SK-N-SH (cell line): ENCODE measurements at regions not wholly inside any gene's neighbourhood (a gene's known extent, or its start where the extent isn't known, plus 50 kb on each side); places are given as distances from the start of the nearest gene placed in this dataset.

Source experiments
- CTCF ChIA-PET: fragments of 300-600, 350-600 bp; formaldehyde crosslinking; extraction: SDS; loops from one replicate; lab custom pipeline; 2021; lab: Yijun Ruan, JAX
- POLR2A ChIA-PET: fragments of 350-600 bp; sonication (Branson Sonifier 250); formaldehyde crosslinking; extraction: SDS; loops from one replicate; lab custom pipeline; 2020; ENCODE audit warnings: antibody characterized with exemption, inconsistent platforms; lab: Yijun Ruan, JAX
- DNase-seq: peaks from one replicate; pipeline ENCODE4 v3.0.0; 2012
- H2AFZ ChIP-seq: fragments of 200-600 bp; sonication (generic); 2 replicates; pipeline ENCODE4 v1.8.1; 2016; ENCODE audit warnings: antibody characterized with exemption, mild to moderate bottlenecking, low read depth
- H3F3A ChIP-seq: fragments of 200-600 bp; sonication (generic); replicated peaks from 2 replicates; pipeline ENCODE3; 2016; ENCODE audit warnings: antibody characterized with exemption, mild to moderate bottlenecking; ENCODE audit not compliant: insufficient read depth
- H3K27ac ChIP-seq, 2 experiments: fragments of 200-500 bp in 1 of 2; fragments of 200-600 bp in 1 of 2; sonication (Bioruptor generic) in 1 of 2; sonication (generic), shearing (Covaris generic) in 1 of 2; 2 replicates each; pipeline versions ENCODE4 v1.5.1 to v1.6.1; 2014 to 2016; ENCODE audit warnings: low read depth in 2 of 2, inconsistent platforms in 1 of 2, low read length in 1 of 2, mild to moderate bottlenecking in 1 of 2, mixed read lengths in 1 of 2
- H3K27me3 ChIP-seq: fragments of 200-600 bp; sonication (generic), shearing (Covaris generic); 2 replicates; pipeline ENCODE4 v1.6.1; 2016; ENCODE audit warnings: mixed run types; ENCODE audit not compliant: insufficient read depth
- H3K36me3 ChIP-seq, 2 experiments: fragments of 200-500 bp in 1 of 2; fragments of 200-600 bp in 1 of 2; sonication (Bioruptor generic) in 1 of 2; sonication (generic) in 1 of 2; replicated peaks in 1 of 2; 2 replicates each; pipeline versions ENCODE3 to v1.5.1; 2014 to 2016; ENCODE audit warnings: low read length in 1 of 2, mild to moderate bottlenecking in 1 of 2; ENCODE audit not compliant: insufficient read depth in 2 of 2, control insufficient read depth in 1 of 2
- H3K4me1 ChIP-seq, 2 experiments: fragments of 200-500 bp in 1 of 2; fragments of 200-600 bp in 1 of 2; sonication (Bioruptor generic) in 1 of 2; sonication (generic), shearing (Covaris generic) in 1 of 2; 2 replicates each; pipeline versions ENCODE4 v1.5.1 to v1.6.1; 2014 to 2016; ENCODE audit warnings: low read depth in 1 of 2, low read length in 1 of 2, mixed run types in 1 of 2; ENCODE audit not compliant: insufficient read depth in 2 of 2, control insufficient read depth in 1 of 2
- H3K4me2 ChIP-seq: fragments of 200-600 bp; sonication (generic), shearing (Covaris generic); 2 replicates; pipeline ENCODE4 v1.6.1; 2017; ENCODE audit warnings: mixed run types
- H3K4me3 ChIP-seq, 2 experiments: fragments of 200-500 bp in 1 of 2; fragments of 200-600 bp in 1 of 2; sonication (Bioruptor generic) in 1 of 2; sonication (generic), shearing (Covaris generic) in 1 of 2; 2 replicates each; pipeline versions ENCODE4 v1.5.1 to v1.8.1; 2014 to 2016; ENCODE audit warnings: low read depth in 2 of 2, inconsistent platforms in 1 of 2, low read length in 1 of 2, mild to moderate bottlenecking in 1 of 2, mixed read lengths in 1 of 2, moderate library complexity in 1 of 2
- H3K79me2 ChIP-seq: fragments of 200-600 bp; sonication (generic); 2 replicates; pipeline ENCODE4 v1.8.1; 2017; ENCODE audit warnings: mild to moderate bottlenecking; ENCODE audit not compliant: insufficient read depth
- H3K9ac ChIP-seq: fragments of 200-600 bp; sonication (generic); 2 replicates; pipeline ENCODE4 v1.6.1; 2017; ENCODE audit warnings: mixed run types
- H3K9me2 ChIP-seq: fragments of 200-600 bp; sonication (generic); 2 replicates; pipeline ENCODE4 v1.6.1; 2017; ENCODE audit warnings: mixed run types
- H3K9me3 ChIP-seq: fragments of 200-600 bp; sonication (generic); 2 replicates; pipeline ENCODE4 v1.6.1; 2017; ENCODE audit warnings: mixed run types, mild to moderate bottlenecking, moderate library complexity
- H4K20me1 ChIP-seq: fragments of 200-600 bp; sonication (generic); 2 replicates; pipeline ENCODE4 v1.6.1; 2017; ENCODE audit warnings: mild to moderate bottlenecking, mixed run types; ENCODE audit not compliant: insufficient read depth
- ELF1 ChIP-seq: IDR thresholded peaks from 2 replicates; pipeline ENCODE4 v1.4.0; 2012
- EZH2phosphoT487 ChIP-seq: fragments of 200-600 bp; sonication (generic); IDR thresholded peaks from 2 replicates; pipeline ENCODE4 v1.6.1; 2017; ENCODE audit warnings: low read depth, mixed run types, mild to moderate bottlenecking, antibody characterized with exemption, moderate library complexity, borderline replicate concordance
- FOSL2 ChIP-seq: IDR thresholded peaks from 2 replicates; pipeline ENCODE4 v1.4.0; 2012; ENCODE audit warnings: low read depth, mild to moderate bottlenecking, moderate library complexity, borderline replicate concordance
- FOXJ3 ChIP-seq: sonication (generic); formaldehyde crosslinking; IDR thresholded peaks from 2 replicates; pipeline ENCODE4 v1.5.1; 2020; ENCODE audit warnings: mild to moderate bottlenecking, missing genetic modification reagents
- FOXM1 ChIP-seq: IDR thresholded peaks from 2 replicates; pipeline ENCODE4 v1.4.0; 2012; ENCODE audit warnings: low read depth, mild to moderate bottlenecking
- GATA2 ChIP-seq: sonication (generic); formaldehyde crosslinking; IDR thresholded peaks from 2 replicates; pipeline ENCODE4 v1.5.0; 2020; ENCODE audit warnings: mild to moderate bottlenecking, missing genetic modification reagents
- NFIC ChIP-seq: IDR thresholded peaks from 2 replicates; pipeline ENCODE4 v1.4.0; 2012; ENCODE audit warnings: borderline replicate concordance
- RAD21 ChIP-seq: IDR thresholded peaks from 2 replicates; pipeline ENCODE4 v1.6.1; 2012; ENCODE audit warnings: mild to moderate bottlenecking, low read length
- RCOR1 ChIP-seq: fragments of 150-350 bp; IDR thresholded peaks from 2 replicates; pipeline ENCODE4 v1.6.1; 2017; ENCODE audit warnings: antibody characterized with exemption, low read length
- RXRA ChIP-seq: IDR thresholded peaks from 2 replicates; pipeline ENCODE4 v1.4.0; 2012; ENCODE audit warnings: low read depth, mild to moderate bottlenecking, borderline replicate concordance
- SIN3A ChIP-seq: IDR thresholded peaks from 2 replicates; pipeline ENCODE4 v1.6.1; 2012; ENCODE audit warnings: low read depth, mild to moderate bottlenecking, low read length, moderate library complexity, borderline replicate concordance
- TCF12 ChIP-seq: IDR thresholded peaks from 2 replicates; pipeline ENCODE4 v1.4.0; 2012
- TEAD4 ChIP-seq: IDR thresholded peaks from 2 replicates; pipeline ENCODE4 v1.4.0; 2012; ENCODE audit warnings: mild to moderate bottlenecking, borderline replicate concordance; ENCODE audit not compliant: insufficient read depth
- USF1 ChIP-seq: IDR thresholded peaks from 2 replicates; pipeline ENCODE4 v1.4.0; 2012; ENCODE audit warnings: low read depth, borderline replicate concordance
- USF2 ChIP-seq: fragments of 150-350 bp; IDR thresholded peaks from 2 replicates; pipeline ENCODE4 v1.6.1; 2017; ENCODE audit warnings: antibody characterized with exemption, low read length, low read depth, borderline replicate concordance
- YY1 ChIP-seq: IDR thresholded peaks from 2 replicates; pipeline ENCODE4 v1.4.0; 2012; ENCODE audit warnings: low read depth, mild to moderate bottlenecking
- WGBS: methylation state at CpG from one replicate; pipeline ENCODE4 v1.1.6; 2017; ENCODE audit warnings: low lambda C conversion rate; 5-methylcytosine and 5-hydroxymethylcytosine counted together
- TF ChIP-seq, protein P1 (sequence below): fragments of 150-350 bp; IDR thresholded peaks from 2 replicates; pipeline ENCODE4 v1.6.1; 2016; ENCODE audit warnings: mild to moderate bottlenecking, low read depth, low read length
- TF ChIP-seq, protein P2 (sequence below): IDR thresholded peaks from 2 replicates; pipeline ENCODE4 v1.4.0; 2012; ENCODE audit warnings: low read depth

GRCh38 chr6:85920782-85921181, 278.1 kb upstream of the SYNCRIP start:
- Histone ChIP-seq H4K20me1 (no peaks in the 10 kb centered on the region), H3K27ac (peak overlapping the region in 1 of 2 experiments; percentile 43; a peak in 1 of 4 replicates), H3K4me3 (no peak overlapping the region), H3K79me2 (no peaks in the 10 kb centered on the region), H2AFZ (no peak overlapping the region), H3K36me3 (no peaks in the 10 kb centered on the region), H3K4me1 (peaks cover 0 to 7% of the 10 kb centered on the region in 2 experiments; a peak in 1 of 4 replicates), H3K9ac (no peak overlapping the region), H3K4me2 (no peak overlapping the region), H3F3A (no peaks in the 10 kb centered on the region), H3K9me3 (no peaks in the 10 kb centered on the region), H3K27me3 (no peaks in the 10 kb centered on the region), H3K9me2 (no peaks in the 10 kb centered on the region)
- DNase-seq, result no peak
- 8% methylated on average over 1 of the region's 1 CpG for WGBS
- POLR2A ChIA-PET, result no interaction called here
- no peak for TF ChIP-seq EZH2phosphoT487
- no peak for TF ChIP-seq RCOR1
- no peak for TF ChIP-seq RXRA
- TF ChIP-seq SIN3A, result no peak
- no peak for TF ChIP-seq YY1
- no peak for TF ChIP-seq FOXJ3 (CRISPR knock-in tag)
- no peak for TF ChIP-seq TCF12
- no peak for TF ChIP-seq TEAD4
- no peak for TF ChIP-seq RAD21
- no peak for TF ChIP-seq USF2
- TF ChIP-seq FOXM1, result no peak
- TF ChIP-seq, protein P1, sequence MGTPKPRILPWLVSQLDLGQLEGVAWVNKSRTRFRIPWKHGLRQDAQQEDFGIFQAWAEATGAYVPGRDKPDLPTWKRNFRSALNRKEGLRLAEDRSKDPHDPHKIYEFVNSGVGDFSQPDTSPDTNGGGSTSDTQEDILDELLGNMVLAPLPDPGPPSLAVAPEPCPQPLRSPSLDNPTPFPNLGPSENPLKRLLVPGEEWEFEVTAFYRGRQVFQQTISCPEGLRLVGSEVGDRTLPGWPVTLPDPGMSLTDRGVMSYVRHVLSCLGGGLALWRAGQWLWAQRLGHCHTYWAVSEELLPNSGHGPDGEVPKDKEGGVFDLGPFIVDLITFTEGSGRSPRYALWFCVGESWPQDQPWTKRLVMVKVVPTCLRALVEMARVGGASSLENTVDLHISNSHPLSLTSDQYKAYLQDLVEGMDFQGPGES, result no peak
- no peak for TF ChIP-seq ELF1
- no peak for TF ChIP-seq GATA2 (CRISPR knock-in tag)
- TF ChIP-seq, protein P2, sequence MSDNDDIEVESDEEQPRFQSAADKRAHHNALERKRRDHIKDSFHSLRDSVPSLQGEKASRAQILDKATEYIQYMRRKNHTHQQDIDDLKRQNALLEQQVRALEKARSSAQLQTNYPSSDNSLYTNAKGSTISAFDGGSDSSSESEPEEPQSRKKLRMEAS, result no peak
- TF ChIP-seq FOSL2, result no peak
- no peak for TF ChIP-seq USF1
- no peak for TF ChIP-seq NFIC
- CTCF ChIA-PET, result interaction anchor here (0.6 to 4.5 kb wide), 5 partner anchors 10 to 1356 kb away, joined by 3 to 68 read pairs (median 3); partner anchors contain the start of gene HTR1E
